ENCODE measurements at regions not wholly inside any gene's neighbourhood (a gene's known extent, or its start where the extent isn't known, plus 50 kb on each side); places are given as distances from the start of the nearest gene placed in this dataset.
"Not testable (repeated sequence)": the region's sequence is repeated elsewhere in the genome, so short reads cannot be mapped to it uniquely, and the experiment has no call there.

DNA sequence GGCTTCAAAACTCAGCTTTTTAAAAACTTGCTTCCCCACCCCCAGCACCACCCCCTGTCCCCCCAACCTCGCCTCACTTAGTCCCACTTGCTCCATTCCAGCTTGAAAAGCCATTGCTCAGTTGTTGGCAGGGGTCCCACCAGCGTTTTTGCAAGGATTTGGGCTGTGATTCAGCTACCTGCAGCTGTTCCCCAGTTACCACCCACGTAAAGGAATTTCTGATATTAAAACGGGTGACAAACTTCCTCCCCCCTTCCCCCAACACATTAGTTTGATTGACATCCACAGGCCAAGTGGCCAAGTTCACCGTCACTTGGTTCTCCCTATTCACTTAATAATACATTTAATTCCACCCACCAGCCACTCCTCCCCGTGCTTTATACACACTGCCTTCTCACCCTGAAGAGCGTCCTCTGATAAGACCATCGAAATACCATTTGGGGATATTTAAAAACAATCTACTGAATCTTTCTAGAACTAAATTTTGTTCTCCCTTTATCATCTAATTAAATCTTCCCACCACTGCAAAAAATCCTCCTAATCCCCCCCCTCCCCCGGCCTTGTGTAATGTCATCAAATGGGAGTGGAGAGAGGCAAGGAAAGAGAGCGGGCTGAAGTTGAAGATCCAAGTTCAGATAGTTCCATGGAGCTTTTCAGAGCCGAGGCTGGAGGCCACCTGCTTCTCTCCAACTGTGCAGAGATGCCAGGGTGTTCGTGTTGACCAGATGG, 55.1 kb downstream of the SOX9 start:
- DNase-seq = no peak

DNA sequence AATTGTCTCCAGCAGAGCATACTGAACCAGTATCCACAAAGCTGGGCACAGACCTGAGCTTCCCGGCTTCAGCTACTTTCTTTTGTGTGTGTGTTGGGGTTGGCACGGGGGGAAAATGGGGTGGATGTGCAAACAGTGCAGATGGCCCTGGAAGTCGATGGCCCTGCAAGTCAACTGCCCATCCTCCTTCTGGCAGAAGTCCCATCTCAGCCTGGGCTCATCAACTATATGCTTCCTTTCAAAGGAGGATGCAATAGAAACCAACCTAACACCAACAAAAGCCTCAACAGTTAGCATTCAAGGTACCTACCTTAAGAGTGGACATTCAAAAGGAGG, 55.7 kb downstream of the SOX9 start:
- DNase-seq = no peak

GRCh38 chr17:72176951-72177660, 56.3 kb downstream of the SOX9 start:
- DNase-seq = no peak

- no peak for DNase-seq
Observed at GRCh38 chr17:72177738-72178137, 56.9 kb downstream of the SOX9 start.

DNA sequence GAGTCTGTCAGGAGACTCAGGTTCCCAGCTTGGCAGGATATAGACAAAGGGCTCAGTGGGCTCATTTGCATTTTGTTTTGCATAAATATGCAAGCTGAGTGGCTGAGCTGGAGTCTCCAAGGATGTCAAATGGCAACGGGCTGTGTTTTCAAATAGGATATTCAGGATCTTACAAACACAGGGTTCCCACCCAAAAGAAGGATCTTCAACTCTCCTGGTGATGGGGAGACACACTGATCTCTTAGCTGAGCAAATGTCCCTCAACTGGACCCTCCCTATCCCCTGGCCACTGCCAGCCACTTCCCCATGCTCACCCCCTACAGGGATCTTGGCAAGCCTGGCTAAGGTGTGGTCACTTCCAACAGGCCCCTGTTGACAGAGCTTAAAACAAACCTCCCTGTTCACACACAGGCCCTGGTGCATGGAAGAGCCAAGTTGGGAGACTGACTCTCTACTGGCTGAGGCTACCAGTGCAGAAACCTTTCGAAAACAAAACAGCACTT, 61.6 kb downstream of the SOX9 start:
- DNase-seq = no peak

- no peak for DNase-seq
Observed at GRCh38 chr17:72183194-72183685, 62.4 kb downstream of the SOX9 start.

DNA sequence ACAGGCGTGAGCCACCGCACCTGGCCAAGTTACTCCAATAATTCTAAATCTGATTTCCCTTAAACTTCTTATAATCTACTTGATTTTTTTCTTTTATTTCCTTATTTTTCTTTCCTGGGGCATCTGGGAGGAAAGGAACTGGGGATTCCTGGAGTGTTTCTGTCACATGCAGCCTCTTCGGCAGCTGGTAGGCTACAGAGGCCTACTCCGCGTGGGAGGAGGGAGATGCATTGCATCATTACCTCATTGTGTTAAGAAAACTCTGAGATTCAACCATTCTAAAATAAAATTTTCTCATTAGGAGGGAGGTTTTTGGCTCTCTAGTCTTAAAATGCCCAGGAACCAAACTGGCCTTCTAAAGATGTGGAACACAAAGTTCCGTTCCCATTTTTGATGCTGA, 64.0 kb downstream of the SOX9 start:
- no peak for DNase-seq

DNA sequence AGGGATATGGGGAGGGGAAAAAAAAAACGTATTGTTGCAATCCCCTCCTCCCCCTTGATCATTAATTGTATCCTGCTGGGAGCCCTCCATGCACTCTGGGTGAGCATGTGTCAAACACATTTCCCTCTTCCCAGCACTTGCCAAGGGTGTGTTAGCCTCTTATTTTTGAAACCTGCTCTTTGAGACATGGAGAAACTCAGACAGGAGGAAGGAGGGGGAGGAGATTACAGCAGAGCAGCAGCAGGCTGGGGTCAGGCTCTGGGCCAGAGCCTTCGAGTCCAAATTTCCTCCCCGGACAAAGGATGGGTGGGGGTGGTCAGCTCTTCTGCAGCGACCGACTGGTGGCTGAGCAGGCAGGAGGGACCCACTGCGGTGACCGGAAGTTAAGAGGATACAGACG, 64.7 kb downstream of the SOX9 start:
- DNase-seq = no peak

GRCh38 chr17:72187556-72187955, 66.7 kb downstream of the SOX9 start:
- no peak for DNase-seq

- no peak for DNase-seq
Observed at GRCh38 chr17:72188801-72189200, 68.0 kb downstream of the SOX9 start.

GRCh38 chr17:72189768-72190593, 69.2 kb downstream of the SOX9 start:
- DNase-seq = no peak

DNA sequence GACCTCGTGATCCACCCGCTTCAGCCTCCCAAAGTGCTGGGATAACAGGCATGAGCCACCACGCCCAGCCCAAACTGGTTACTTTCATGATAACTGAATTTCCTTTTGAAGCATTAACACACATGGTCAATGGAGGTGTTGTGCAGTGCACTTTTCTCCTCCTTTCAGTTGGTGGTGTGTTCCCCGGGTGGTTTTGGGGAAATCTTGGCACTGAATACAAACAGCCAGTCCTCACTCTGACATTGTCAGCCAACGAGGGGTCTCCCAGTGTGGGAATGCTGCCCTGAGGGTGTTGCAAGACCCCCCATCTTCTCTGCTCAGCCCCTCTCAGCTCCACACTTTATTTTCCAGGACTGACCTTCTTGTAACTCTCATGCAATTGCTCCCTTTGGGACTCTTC, 70.5 kb downstream of the SOX9 start:
- DNase-seq = no peak

GRCh38 chr17:72191921-72192799, 71.3 kb downstream of the SOX9 start:
- DNase-seq = no peak

GRCh38 chr17:72192800-72193192, 72.0 kb downstream of the SOX9 start:
- no peak for DNase-seq

GRCh38 chr17:72193391-72194106, 72.7 kb downstream of the SOX9 start:
- no peak for DNase-seq

DNA sequence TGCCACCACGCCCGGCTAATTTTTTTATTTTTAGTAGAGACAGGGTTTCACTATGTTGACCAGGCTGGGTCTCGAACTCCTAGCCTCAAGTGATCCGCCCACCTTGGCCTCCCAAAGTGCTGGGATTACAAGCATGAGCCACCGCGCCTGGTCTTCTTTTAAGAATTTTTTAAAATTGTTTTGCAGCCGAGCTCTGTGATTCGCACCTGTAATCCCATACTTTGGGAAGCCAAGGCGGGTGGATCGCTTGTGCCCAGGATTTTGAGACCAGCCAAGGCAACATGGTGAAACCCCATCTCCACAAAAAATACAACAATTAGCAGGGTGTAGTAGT, 73.3 kb downstream of the SOX9 start:
- DNase-seq = not testable (repeated sequence)

DNA sequence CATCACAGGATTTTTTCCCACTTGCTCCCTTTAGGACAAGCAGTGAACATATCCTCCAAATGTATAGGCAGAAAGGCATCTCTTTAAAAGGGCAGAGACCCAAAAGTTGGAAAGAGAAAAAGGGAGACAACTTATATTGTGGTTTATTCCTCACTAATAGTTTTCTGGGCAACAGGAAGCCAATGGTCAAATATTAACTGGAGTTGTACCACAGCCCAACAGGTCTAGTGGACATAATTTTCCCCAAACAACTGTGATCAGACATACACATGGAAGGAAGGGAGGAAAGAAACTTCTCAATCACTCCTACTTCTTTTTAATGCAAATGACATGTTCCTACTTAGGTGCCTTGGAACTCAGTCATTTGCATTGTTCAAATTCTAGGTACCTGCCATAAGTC, 78.4 kb downstream of the SOX9 start:
- no peak for DNase-seq

GRCh38 chr17:72204742-72205141, 83.9 kb downstream of the SOX9 start:
- DNase-seq = no peak

DNA sequence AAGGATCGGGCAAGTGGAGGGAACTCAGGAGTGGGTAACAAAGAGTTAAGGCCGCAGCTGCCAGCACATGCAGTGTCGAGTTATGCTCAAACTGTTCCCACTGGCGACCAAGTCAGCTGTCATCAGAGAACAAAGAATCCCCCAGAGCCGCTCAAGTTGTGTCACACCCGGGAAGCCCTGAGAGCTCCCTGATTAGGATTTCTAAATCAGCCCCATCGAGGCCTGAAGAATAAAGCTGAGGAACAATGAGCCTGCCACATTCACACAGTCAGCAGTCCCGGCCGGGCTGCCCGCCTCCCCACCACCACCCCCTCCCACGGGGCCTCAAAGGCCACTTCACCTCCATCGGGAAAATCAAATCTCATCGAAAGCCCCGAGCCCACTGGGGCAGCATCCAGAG, 84.5 kb downstream of the SOX9 start:
- DNase-seq = no peak

DNA sequence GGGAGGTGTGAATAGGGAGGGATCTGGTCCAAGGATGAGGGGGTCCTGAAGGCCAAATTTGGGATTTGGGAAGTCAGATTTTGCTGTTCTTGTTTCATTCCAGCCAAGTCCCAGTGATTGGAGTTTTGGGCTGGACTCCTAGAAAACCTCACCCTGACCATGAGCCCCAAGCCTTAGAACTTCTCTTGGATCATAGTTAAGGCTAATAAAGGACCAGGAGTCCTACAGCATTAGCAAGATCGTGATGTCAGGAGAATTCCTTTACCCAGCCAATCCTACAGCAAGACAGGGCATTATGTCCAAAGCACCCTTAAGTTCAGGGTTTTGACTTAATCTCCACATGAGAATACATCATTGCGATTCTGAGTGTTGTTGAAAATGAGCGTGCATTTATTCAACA, 85.0 kb downstream of the SOX9 start:
- DNase-seq = no peak

- DNase-seq = no peak
Observed at GRCh38 chr17:72206376-72206775, 85.6 kb downstream of the SOX9 start.

GRCh38 chr17:72208832-72209231, 88.0 kb downstream of the SOX9 start:
- no peak for DNase-seq

Data from activated CD8-positive, alpha-beta memory T cell treated with anti-CD3 and anti-CD28 coated beads for 24 hours (primary cell).